PC-3 (cell line): ENCODE measurements at regions not wholly inside any gene's neighbourhood (a gene's known extent, or its start where the extent isn't known, plus 50 kb on each side); places are given as distances from the start of the nearest gene placed in this dataset.

Source experiments
- ATAC-seq: fragments of 200-7000 bp; cut with Tn5 transposase; 2 replicates; pipeline ENCODE4 v1.9.1; 2020; ENCODE audit warnings: mild to moderate bottlenecking, moderate library complexity
- BruUV-seq: library from RNA; stranded (reverse); fragments of 400-500 nt; replicated peaks from 2 replicates; lab custom pipeline; 2021; lab: Mats Ljungman, UMichigan
- CTCF ChIA-PET: fragments of 300-600 bp; sonication (Branson Sonifier 250); formaldehyde crosslinking; loops from one replicate; lab custom pipeline; 2022; ENCODE audit warnings: antibody characterized with exemption; lab: Charles Lee
- POLR2A ChIA-PET: fragments of 300-600 bp; sonication (Branson Sonifier 250); formaldehyde crosslinking; loops from one replicate; lab custom pipeline; 2022; ENCODE audit warnings: antibody characterized with exemption; ENCODE audit not compliant: unreplicated experiment; lab: Charles Lee
- DNase-seq: peaks from one replicate; pipeline ENCODE4 v3.0.0-alpha.2; 2015
- H2AFZ ChIP-seq: fragments of 300-600 bp; sonication (generic); 2 replicates; pipeline ENCODE4 v1.6.0; 2016; ENCODE audit warnings: antibody characterized with exemption, low read length
- H3F3A ChIP-seq: fragments of 300-600 bp; sonication (generic); one replicate; pipeline ENCODE4 v1.6.0; 2017; ENCODE audit warnings: antibody characterized with exemption, low read length, control low read depth, mild to moderate bottlenecking; ENCODE audit not compliant: unreplicated experiment
- H3K27ac ChIP-seq: fragments of 300-600 bp; sonication (generic); 2 replicates; pipeline ENCODE4 v1.5.1; 2016; ENCODE audit warnings: mild to moderate bottlenecking, low read length
- H3K27me3 ChIP-seq: fragments of 300-600 bp; sonication (generic); 2 replicates; pipeline ENCODE4 v1.6.1; 2016; ENCODE audit warnings: low read length, mixed read lengths
- H3K36me3 ChIP-seq: fragments of 300-600 bp; sonication (generic); 2 replicates; pipeline ENCODE4 v1.6.1; 2016; ENCODE audit warnings: low read depth, mixed run types, low read length, mixed read lengths
- H3K4me1 ChIP-seq: fragments of 300-600 bp; sonication (generic); 2 replicates; pipeline ENCODE4 v1.5.1; 2016; ENCODE audit warnings: low read length; ENCODE audit not compliant: insufficient read depth
- H3K4me2 ChIP-seq: fragments of 300-600 bp; sonication (generic); 2 replicates; pipeline ENCODE4 v1.6.0; 2016; ENCODE audit warnings: low read length
- H3K4me3 ChIP-seq: fragments of 300-600 bp; sonication (generic); 2 replicates; pipeline ENCODE4 v1.5.1; 2016; ENCODE audit warnings: mild to moderate bottlenecking, low read length, mixed read lengths
- H3K79me2 ChIP-seq: fragments of 300-600 bp; sonication (generic); 2 replicates; pipeline ENCODE4 v1.6.1; 2017; ENCODE audit warnings: low read length, mixed read lengths
- H3K9ac ChIP-seq: fragments of 300-600 bp; sonication (generic); 2 replicates; pipeline ENCODE4 v1.6.0; 2016; ENCODE audit warnings: mild to moderate bottlenecking, low read length
- H3K9me2 ChIP-seq: fragments of 300-600 bp; sonication (generic); replicated peaks from 2 replicates; pipeline ENCODE4 v1.6.1; 2016; ENCODE audit warnings: mixed run types, low read length, mixed read lengths
- H3K9me3 ChIP-seq: fragments of 300-600 bp; sonication (generic); 2 replicates; pipeline ENCODE4 v1.6.1; 2016; ENCODE audit warnings: low read length, mixed read lengths
- H4K20me1 ChIP-seq: fragments of 300-600 bp; sonication (generic); 2 replicates; pipeline ENCODE4 v1.6.1; 2016; ENCODE audit warnings: low read length, mixed read lengths
- CTCF ChIP-seq: fragments of 300-600 bp; sonication (generic); conservative IDR thresholded peaks from 2 replicates; pipeline ENCODE4 v1.5.1; 2017; ENCODE audit warnings: antibody characterized with exemption, low read depth, mild to moderate bottlenecking, low read length
- EZH2 ChIP-seq: fragments of 300-600 bp; sonication (generic); IDR thresholded peaks from one replicate; pipeline ENCODE4 v1.6.1; 2017; ENCODE audit warnings: antibody characterized with exemption, mild to moderate bottlenecking, low read length; ENCODE audit not compliant: unreplicated experiment
- EZH2phosphoT487 ChIP-seq: fragments of 300-600 bp; sonication (generic); IDR thresholded peaks from 2 replicates; pipeline ENCODE4 v1.6.1; 2018; ENCODE audit warnings: mild to moderate bottlenecking, antibody characterized with exemption, low read length, borderline replicate concordance
- intact Hi-C: fragments of 100-400 bp; cut with micrococcal nuclease; formaldehyde crosslinking; loops from 2 replicates; pipeline ENCODE4 v1.9.0; 2023

- Histone ChIP-seq H3K79me2 (no peaks in the 10 kb centered on the region), H3K27ac (no peak overlapping the region), H3K4me2 (no peak overlapping the region), H3K4me1 (no peaks in the 10 kb centered on the region), H3F3A (no peaks in the 10 kb centered on the region), H3K4me3 (no peak overlapping the region), H3K9ac (no peak overlapping the region), H3K36me3 (no peaks in the 10 kb centered on the region), H3K9me2 (no peaks in the 10 kb centered on the region), H4K20me1 (no peaks in the 10 kb centered on the region), H3K9me3 (no peaks in the 10 kb centered on the region), H3K27me3 (no peaks in the 10 kb centered on the region), H2AFZ (no peak overlapping the region)
- TF ChIP-seq CTCF (no peak), EZH2phosphoT487 (no peak), EZH2 (no peak)
- ChIA-PET POLR2A (no interaction called here), CTCF (no interaction called here)
- no TSS peak for BruUV-seq
- DNase-seq: no peak
- intact Hi-C loops: no loop called here
- no peak for ATAC-seq
These were observed 77.5 kb upstream of the HMHB1 start for GRCh38 chr5:143734456-143734780.

- CTCF ChIA-PET: no interaction called here
- no peak for ATAC-seq
- Histone ChIP-seq H3K9me3 (no peaks in the 10 kb centered on the region), H3K36me3 (no peaks in the 10 kb centered on the region), H3K9me2 (no peaks in the 10 kb centered on the region), H3K9ac (no peak overlapping the region), H3K27me3 (no peaks in the 10 kb centered on the region), H3F3A (no peaks in the 10 kb centered on the region), H2AFZ (no peak overlapping the region), H4K20me1 (no peaks in the 10 kb centered on the region), H3K27ac (no peak overlapping the region), H3K4me3 (no peak overlapping the region), H3K79me2 (no peaks in the 10 kb centered on the region), H3K4me2 (no peak overlapping the region), H3K4me1 (no peaks in the 10 kb centered on the region)
- TF ChIP-seq EZH2phosphoT487: no peak
- no peak for TF ChIP-seq EZH2
- TF ChIP-seq CTCF: no peak
- no TSS peak for BruUV-seq
- intact Hi-C loops: no loop called here
- POLR2A ChIA-PET: no interaction called here
- no peak for DNase-seq
These were observed 78.1 kb upstream of the HMHB1 start for GRCh38 chr5:143733665-143734455.

GRCh38 chr5:143732402-143732801, 79.6 kb upstream of the HMHB1 start:
- no peaks in the 10 kb centered on the region for H3K9me3 ChIP-seq
- H3K4me1 ChIP-seq: no peaks in the 10 kb centered on the region
- ATAC-seq (no peak), DNase-seq (no peak)
- ChIA-PET CTCF (no interaction called here), POLR2A (no interaction called here)
- no peaks in the 10 kb centered on the region for H3K9me2 ChIP-seq
- TF ChIP-seq CTCF: no peak
- TF ChIP-seq EZH2: no peak
- TF ChIP-seq EZH2phosphoT487: no peak
- H3F3A ChIP-seq: no peaks in the 10 kb centered on the region
- H3K27me3 ChIP-seq: no peaks in the 10 kb centered on the region
- no peak overlapping the region for H3K27ac ChIP-seq
- no TSS peak for BruUV-seq
- no peak overlapping the region for H3K4me2 ChIP-seq
- no peaks in the 10 kb centered on the region for H3K36me3 ChIP-seq
- H3K9ac ChIP-seq: no peak overlapping the region
- H2AFZ ChIP-seq: no peak overlapping the region
- no peaks in the 10 kb centered on the region for H4K20me1 ChIP-seq
- H3K4me3 ChIP-seq: no peak overlapping the region
- no peaks in the 10 kb centered on the region for H3K79me2 ChIP-seq
- intact Hi-C loops: no loop called here
